NT2/D1 (cell line): ENCODE measurements at regions not wholly inside any gene's neighbourhood (a gene's known extent, or its start where the extent isn't known, plus 50 kb on each side); places are given as distances from the start of the nearest gene placed in this dataset.
"Not testable (repeated sequence)": the region's sequence is repeated elsewhere in the genome, so short reads cannot be mapped to it uniquely, and the experiment has no call there.

Source experiments
- SUZ12 ChIP-seq: IDR thresholded peaks from 2 replicates; pipeline ENCODE4 v1.6.1; 2011; ENCODE audit not compliant: insufficient read length, insufficient read depth; ENCODE audit errors: extremely low read depth
- YY1 ChIP-seq: IDR thresholded peaks from 2 replicates; pipeline ENCODE4 v1.6.1; 2011; ENCODE audit not compliant: insufficient read length, insufficient read depth
- ZNF274 ChIP-seq: IDR thresholded peaks from 2 replicates; pipeline ENCODE4 v1.6.1; 2011; ENCODE audit warnings: mild to moderate bottlenecking, low read depth, low read length

DNA sequence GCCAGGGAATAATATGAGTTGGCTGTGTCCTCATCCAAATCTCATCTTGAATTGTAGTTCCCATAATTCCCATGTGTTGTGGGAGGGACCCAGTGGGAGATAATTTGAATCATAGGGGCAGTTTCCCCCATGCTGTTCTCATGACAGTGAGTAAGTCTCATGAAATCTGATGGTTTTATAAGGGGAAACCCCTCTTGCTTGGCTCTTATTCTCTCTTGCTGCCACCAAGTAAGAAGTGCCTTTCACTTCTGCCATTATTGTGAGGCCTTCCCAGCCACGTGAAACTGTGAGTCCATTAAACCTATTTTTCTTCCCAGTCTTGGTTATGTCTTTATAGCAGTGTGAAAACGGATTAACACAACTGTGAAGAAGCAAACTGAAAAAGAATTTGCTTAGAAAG, 80.1 kb downstream of the CMAS start:
- TF ChIP-seq SUZ12, ZNF274, YY1: not testable (repeated sequence)
